Hematopoietic multipotent progenitor cell treated with erythropoietin and hydrocortisone succinate and interleukin-3 and kit ligand, for 6 days (in vitro differentiated cells): ENCODE measurements at regions not wholly inside any gene's neighbourhood (a gene's known extent, or its start where the extent isn't known, plus 50 kb on each side); places are given as distances from the start of the nearest gene placed in this dataset.
A peak's percentile ranks its signal among the peaks of the same experiment; 100 is the strongest.

Experiments used
- DNase-seq: peaks from one replicate; pipeline ENCODE4 v3.0.0-alpha.2; 2015

DNA sequence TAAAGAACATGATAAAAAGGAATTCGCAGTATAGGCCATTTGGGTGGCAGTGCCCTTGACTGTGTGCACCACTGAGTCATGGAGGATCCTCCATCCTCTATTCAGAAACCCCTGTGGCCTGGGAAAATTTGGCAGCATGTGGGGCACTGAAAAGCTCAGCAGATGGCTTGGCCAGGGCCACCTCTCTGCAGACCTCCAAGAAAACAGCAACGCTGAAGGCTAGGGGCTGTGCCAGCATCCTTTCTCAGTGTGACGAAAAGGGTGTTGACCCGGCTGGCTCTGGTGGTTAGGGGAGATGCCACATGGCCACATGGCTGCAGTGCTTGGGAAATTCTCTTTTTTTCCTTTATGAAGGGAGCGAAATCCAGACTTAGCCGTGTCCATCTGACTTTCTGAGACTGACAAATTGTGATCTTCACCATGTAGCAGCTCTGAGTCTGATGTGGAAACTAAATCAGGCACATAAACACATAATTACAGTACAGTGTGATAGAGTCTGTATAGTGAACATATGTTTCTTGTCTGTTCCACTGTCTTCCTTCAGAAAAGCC lies 178.0 kb downstream of the KCTD12 start:
- no peak for DNase-seq

DNA sequence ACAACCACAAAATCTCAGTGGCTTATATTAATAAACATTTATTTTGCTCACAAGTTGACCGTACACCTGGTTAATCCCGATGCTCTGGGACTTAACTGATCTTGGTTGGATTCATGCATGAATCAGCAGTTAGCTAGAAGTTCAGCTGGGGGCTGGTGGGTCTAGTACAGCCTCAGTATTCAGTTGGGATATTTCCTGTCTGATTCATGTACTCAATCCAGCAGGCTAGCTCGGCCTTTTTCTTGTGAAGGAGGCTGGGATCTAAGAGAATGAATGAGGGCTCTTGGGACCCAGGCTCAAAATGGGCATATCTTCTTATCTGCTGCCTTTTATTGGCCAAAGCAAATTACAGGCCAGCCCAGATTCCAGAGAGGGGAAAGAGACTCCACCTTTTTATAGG lies 178.8 kb downstream of the KCTD12 start:
- no peak for DNase-seq

DNA sequence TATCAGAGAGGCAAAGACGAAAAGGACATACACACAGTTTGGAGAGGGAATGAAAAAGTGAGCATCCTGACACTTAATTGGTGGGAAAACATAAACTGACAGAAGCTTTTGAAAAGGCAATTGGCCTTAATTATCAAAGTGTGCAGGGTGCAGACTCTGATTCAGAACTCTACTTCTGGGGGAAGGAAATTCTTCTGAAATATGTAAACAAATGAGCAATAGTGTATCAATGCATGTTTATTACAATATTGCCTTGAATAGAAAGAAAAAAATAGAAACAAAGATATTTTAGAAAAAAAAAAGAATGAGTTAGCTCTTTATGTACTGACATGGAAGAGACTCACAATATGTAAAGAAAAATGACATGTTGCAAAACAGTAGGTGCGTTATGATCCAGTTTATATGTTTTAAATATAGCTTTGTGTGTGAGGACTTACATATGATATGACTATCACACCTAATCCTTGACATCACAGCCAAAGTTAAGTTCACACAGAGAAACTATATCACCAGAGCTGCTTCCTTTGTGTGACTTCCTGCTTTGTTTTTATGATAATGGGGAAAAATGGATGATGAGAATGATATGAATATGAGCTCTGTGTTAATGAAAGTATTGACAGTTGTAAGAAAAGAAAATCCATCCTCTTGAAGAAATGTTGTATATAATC lies 182.4 kb downstream of the KCTD12 start:
- DNase-seq: peak; percentile 9

DNA sequence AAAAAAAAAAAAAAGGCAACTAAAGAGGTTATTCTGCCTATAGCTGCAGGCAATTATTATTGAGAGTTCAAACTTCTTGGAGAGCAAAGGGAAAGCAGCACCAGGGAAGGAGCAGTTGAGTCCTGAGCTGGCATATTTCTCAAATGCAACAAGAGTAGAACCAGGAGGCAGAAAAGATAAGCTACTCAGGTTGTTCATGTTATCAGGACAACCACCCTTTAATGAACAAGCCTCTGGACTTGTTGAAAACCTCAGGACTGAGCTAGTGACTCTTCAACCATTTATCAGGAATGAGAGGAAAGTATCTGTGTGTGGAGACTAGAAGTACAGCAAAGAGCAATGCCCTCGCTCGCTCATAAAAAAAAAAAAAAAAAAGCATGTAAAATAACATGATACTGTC lies 183.0 kb downstream of the KCTD12 start:
- peak; percentile 81 for DNase-seq

DNA sequence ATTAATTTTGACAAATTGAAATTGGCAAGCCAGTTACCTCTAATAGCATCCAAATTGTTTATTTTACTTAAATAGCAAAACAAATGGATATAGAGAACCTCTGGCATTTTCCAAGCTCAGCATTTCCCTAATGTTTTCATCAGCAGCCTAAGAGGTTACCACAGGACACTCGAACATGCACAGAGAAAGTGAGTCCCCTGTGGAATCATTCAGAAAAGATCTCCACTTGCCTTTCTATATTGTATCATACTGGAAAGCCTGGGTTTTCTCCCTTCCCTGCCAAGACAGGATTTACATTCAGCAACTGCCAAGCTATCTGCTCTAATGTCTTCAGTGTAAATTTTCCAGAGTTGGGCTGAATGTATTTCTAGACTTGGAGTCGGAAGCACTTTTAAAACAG lies 188.9 kb downstream of the KCTD12 start:
- DNase-seq: no peak

DNA sequence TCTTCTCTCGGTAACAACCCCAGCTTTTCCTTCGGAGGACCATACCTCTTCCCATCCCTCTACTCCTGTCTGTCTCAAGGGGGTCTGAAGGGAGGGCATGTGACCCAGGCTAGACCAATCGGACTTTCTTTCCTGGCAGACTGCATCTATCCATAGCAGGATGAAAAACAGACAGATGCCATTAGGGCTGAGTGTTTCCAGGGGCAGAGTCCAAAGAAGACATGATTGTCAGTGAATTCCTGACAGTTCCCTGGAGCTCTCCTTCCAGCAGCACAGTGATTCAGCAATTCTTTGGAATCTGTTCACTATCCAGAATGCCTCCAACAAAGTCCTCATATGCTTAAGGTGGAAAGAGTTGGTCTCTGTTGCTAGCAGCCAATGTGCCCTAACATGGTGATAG lies 189.8 kb downstream of the KCTD12 start:
- DNase-seq: no peak

DNA sequence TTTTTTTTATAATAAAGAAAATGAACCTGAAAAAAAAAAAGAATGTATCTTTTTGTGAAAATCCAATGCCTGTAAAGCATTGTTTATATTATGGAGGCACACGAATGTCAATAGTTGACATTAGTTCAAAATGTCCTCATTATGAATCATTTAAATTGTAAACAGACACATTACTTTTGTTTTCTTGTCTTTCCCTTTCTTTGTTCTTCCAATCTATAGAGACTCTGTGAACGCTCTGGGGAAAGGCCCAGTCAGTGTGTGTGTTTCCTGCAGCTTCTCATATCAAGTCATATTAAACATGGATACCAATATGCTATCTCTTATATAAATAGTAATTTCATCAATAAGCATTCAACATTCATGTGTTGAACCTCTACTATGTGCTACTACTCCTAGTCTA lies 193.1 kb downstream of the KCTD12 start:
- no peak for DNase-seq

DNA sequence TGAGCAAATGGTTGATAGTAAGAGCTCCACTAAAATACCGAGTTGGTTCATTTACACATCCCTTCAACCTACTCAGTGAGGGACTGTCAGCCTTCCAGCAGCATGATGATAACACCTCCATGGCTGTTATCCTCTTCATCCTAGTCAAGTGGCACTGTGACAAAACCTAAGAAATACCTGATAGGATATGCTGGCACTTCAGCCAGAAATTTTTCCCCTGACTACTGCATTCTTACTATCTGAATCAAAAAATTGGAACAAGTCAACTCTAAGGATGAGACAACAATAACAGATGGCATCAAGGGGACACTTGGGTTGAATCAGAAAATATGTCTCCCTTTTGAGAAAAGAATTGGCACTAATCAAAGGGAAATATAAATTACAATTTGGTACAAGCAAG lies 193.9 kb downstream of the KCTD12 start:
- no peak for DNase-seq

DNA sequence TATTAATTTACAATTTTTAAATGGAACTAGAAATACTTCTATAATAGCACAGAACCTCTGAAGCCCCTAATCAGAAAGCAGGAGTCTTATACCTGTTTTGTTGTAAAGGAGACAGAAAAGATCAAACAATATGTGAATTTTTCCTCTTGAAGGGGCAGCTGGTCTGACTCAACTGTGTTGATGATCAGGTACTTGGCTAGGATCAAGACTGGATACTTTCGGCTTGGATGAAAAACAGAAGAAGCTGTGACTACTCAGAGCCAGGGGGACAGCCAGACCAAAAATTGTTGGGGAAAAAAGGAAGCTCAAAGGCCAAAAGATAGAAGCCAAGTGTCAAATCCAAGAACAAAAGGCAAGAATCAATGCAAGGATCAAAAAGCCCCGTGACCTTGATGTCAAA lies 195.6 kb downstream of the KCTD12 start:
- no peak for DNase-seq

DNA sequence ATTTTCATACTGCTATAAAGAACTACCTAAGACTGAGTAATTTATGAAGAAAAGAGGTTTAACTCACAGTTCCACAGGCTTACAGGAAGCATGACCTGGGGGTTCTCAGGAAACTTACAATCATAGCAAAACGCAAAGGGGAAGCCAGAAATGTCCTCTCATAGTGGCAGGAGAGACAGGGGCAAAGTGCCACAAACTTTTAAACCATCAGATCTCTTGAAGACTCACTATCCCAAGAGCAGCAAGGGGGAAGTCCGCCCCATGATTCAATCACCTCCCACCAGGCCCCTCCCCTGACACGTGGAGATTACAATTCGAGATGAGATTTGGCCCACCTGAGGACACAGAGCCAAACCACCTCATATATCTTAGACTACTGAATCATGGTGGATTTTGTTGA lies 198.7 kb downstream of the KCTD12 start:
- no peak for DNase-seq

DNA sequence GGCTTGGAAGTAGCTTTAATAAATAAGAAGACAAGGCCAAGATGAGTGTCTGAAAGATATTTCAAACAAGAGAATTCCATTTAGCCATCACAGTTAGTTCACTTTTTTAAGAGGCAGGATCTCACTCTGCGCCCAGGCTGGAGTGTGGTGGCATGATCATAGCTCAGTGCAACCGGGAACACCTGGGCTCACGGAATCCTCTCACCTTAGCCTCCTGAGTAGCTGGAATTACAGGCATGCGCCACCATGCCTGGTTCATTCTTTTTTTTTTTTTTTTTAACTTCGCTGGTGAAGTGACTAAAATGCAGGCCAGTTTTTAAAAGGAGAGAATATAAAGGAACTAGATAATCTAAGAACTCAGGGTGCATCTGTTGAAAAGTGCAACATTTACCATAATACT lies 200.3 kb downstream of the KCTD12 start:
- no peak for DNase-seq

DNA sequence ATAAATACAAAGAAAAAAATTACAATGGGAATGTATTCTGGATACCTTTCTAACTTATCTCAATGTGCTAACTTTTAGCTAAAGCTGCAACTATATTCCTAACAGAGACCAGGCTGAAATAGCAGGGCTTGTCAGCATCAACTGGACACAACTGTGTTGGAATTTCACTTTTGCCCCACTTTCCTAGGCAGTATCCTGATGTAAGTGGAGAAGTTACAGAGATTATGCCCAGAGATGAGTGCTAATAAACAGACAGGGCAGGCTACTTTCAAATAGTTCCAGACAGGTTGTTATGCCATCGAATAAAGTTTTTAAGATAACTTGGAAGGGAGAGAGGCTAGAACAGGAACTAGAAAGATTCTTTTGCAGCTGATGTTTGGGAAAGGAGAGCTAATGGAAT lies 201.9 kb downstream of the KCTD12 start:
- no peak for DNase-seq

DNA sequence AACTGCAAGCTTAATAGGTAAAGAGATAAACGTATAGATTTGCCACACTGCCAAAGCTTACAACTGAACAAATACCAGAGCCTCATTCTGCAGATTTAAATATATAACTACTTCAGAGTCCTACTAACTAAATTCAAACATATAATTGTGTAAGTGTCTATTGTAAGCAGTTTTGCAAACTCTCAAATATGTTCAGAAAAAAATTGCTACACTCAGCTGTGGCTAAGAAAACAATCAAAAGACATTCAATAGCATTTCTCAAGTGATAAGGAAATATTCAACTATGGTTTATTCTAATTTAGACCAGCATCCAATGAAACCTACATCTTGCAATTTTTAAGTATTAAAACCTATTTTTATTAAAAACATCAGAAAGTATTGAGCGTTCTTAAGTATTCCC lies 202.4 kb downstream of the KCTD12 start:
- DNase-seq: no peak

DNA sequence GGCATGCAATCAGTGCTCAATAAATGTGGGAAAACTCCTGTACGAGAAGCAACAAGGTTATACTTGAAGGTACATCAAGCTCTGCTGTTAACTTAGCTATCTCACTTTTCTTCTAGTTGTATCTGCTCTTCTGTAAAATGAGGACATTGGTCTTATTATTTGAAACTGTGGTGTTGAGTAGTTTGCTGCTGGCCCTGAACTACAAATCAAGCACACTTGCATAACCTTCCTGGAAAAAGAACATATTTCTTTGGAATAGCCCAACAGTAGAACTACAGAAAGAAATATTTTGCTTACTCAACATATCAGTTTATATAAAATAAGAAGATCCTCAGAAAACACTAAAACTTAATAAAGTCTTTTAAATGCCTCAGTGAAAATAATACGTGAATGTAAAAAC lies 203.0 kb downstream of the KCTD12 start:
- no peak for DNase-seq

DNA sequence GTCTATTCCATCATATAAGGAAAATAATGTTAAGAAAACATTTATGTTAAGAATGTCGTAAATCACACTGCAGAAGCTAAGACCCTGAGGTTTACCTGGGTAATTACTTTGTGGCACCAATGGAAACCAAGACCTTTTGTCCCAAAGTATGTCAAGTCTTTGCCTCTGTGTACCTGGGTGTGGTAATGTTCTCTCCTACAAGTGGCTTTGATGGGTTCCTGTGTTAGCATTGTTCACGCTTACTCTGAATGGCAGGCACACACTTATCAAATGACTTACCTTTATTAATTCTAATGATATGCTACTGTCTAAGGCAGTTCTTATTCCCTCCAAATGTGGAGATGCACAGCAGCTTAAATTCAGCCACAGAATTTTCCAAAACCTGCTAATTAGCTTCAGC lies 206.1 kb downstream of the KCTD12 start:
- DNase-seq: no peak

DNA sequence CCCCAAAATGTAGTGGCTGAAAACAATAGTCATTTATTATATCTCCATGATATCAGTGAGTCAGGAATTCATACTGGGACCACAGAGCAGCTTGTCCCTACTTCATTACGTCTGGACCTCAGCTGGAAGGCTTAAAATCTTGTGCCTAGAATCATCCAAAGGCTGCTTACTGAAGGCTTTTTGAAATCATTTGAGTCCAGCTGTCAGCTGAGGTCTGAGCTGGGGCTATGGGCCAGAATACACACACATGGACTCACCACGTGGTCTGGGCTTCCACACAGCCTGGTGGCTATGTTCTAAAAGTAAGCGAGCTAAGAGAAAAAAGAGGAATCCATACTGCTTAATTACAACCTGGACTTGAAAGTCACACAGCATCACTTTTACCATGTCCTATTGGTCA lies 209.2 kb downstream of the KCTD12 start:
- no peak for DNase-seq

DNA sequence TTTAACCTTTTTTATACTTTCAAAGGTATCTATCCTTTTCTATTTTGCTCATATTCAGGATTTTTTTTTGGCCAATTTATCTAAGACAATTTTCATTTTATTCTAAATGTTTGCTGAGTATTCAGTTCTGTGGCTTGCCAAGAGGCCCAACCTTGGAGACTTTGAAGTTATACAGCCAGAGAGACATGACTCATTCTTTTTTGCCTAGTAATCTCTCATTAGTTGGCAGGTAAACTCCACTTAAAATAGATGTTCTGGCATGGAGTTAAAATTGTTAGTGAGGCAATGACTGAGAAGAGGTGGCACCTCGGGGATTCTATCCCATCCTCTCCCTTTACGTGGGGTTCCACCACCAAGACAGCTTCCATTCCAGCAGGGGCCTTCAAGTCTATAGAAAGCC lies 213.8 kb downstream of the KCTD12 start:
- DNase-seq: no peak

DNA sequence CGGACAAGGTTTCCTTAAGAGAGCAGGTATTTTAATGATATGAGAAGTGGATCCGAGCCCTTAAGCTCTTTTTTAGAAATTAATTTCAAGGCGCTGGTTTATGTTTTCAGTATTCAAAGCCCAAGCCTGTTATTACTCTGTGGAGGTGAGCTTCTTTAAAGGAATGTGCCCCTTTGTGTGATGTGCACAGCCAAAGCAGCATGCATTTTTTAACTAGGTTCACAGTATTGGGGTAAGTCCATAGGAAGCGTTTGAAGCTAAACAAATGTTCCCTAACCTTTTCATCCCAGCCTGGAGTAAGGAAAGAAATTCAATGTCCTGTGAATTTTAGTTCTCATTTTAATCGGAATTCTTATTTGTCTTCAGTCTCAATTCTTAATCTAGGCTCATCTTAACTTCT lies 217.5 kb downstream of the KCTD12 start:
- DNase-seq: no peak

DNA sequence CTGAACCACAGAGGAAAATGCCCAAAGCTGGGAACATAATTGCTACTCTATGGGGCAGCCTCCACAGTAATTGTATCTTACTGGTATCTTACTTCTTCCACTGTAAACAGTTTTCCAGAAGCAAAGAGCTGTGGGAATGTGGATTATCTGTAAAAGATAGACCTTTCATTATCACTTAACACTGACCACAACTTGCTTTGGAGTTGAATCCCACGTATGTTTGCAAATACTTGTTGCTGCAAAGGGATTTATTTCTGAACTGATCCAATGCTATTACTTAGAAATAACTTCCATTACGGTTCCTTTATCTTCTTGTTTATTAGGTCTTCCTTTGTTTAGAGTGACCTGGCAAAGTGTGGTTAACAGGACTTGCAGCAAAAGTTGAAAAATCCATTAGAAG lies 218.1 kb downstream of the KCTD12 start:
- DNase-seq: no peak

DNA sequence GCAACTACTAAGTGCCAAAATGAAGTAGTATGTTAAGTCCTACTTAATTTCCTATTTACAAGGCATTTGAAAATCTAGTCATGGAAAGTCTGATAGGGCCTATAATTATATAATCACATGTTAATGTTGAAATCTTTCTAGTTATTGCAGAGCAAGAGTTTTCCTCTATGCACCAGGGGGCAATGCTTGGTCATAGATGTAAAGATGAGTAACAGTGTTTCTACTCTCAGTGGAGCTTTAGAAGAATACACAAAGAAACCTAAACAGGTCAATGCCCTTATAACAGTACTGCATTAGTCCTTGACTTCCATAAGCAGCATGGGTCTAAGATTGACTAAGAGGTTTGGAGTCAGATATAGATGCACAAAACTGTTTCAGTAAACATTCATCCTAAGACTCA lies 218.7 kb downstream of the KCTD12 start:
- peak; percentile 63 for DNase-seq

DNA sequence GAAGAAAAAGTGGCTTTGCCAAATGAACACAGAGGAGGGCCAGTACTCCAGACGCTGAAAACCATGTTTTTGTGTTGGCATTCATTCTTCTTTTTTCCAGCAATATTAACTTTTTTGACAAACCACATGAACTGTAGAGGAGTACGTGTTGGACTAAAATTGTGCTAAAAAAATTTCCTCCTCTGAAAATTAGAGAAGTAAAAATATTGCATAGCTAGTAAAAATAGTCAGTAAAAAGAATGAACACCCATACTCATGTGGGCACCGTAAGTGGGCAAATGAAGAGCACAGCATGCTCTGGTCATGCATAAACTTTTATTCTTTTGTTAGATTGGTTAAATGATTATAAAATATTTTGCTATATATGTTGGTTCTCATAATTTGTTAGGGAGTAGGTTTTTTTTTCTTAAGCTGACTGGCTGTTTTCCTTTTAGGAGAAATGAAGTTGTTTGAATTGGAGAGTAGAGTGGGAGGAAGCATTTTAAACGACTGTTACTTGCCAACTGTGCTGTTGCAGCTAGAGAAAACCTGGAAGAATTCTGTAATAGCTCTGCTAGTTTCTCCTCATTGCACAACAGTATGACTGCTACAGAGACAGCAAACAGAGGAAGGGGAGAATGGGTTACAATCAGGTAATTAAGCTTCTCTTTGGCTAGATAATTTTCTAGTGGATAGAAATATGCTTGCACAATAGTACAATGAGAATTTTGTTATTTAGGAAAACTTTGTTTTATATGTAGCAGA lies 222.4 kb downstream of the KCTD12 start:
- DNase-seq: peak; percentile 7

DNA sequence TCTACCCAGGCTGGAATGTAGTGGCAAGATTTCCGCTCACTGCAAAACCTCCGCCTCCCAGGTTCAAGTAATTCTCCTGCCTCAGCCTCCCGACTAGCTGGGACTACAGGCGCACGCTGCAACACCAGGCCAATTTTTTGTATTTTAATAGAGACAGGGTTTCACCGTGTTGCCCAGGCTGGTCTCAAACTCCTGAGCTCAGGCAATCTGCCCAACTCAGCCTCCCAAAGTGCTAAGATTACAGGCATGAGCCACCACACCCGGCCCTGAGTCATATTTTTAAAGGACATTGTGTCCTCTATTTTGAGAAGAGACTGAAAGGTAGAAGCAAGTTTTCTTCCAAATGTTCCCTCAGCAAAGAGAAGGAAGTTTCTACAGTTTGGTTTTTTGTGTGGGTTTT lies 227.1 kb downstream of the KCTD12 start:
- DNase-seq: peak; percentile 12

DNA sequence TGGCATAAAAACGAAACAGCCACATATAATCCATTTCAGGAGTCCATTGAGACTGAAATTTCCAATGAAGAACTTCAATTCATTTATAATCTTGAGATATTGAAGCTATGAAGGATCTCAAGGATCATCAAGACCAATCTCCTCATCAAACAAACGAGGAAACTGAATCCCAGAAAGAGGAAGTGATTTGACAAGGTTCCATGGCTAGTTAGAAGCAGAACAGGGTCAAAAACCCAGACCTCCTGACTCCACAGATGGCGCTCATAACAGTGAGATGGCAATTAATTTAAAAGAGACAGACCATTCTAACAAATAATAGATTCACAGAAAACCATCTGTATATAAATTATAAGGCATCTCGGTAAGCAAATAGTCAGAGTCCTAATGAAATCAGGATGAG lies 229.7 kb downstream of the KCTD12 start:
- DNase-seq: no peak

DNA sequence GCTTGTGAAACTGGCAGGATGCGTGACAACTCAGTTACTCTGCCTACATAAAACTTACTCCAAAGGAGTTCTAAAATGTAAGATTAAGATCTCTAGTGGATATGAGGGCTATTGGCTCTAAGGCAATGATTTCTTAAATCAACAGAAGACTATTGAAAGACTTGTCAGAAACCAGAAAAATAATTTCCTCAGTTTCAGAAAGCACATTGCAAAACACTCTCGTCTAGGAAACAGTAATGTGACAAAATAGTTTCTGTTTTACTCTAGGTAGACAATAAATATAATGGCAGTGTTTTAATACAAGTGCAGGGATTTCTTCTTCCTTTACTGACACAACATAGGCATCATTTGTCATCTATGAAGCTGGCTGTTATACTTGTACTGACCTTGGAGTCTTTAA lies 230.1 kb downstream of the KCTD12 start:
- DNase-seq: no peak

DNA sequence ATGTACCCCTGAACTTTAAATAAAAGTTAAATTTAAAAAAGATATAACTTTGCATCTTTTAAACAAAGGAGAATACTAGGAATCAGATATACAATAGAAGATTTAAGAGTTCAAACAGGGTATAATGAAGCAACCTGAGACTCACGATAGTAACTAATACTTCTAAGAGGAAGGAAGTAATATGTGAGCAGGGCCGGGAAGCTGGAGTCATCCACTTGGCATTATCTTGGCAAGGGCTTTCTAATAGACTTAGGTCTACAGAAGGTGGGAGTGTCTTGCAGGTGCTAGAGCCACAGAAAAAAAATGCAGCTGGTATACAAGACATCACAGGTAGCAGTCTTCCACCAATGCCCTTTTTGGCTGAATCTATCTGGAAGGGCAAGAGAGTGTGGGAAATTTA lies 231.9 kb downstream of the KCTD12 start:
- no peak for DNase-seq
